Ovary (tissue), 3 donors: ENCODE measurements at regions not wholly inside any gene's neighbourhood (a gene's known extent, or its start where the extent isn't known, plus 50 kb on each side); places are given as distances from the start of the nearest gene placed in this dataset.

Source experiments
- CTCF ChIP-seq, 3 donors: fragments of 450-650 bp in 2 of 3; fragments of 200-600 bp in 1 of 3; IDR thresholded peaks; one replicate each; pipeline versions ENCODE4 v1.5.1 to v1.8.0; 2016 to 2022; ENCODE audit warnings: antibody characterized with exemption in 3 of 3, mild to moderate bottlenecking in 1 of 3
- POLR2A ChIP-seq: fragments of 450-650 bp; IDR thresholded peaks from one replicate; pipeline ENCODE4 v1.6.1; 2017; ENCODE audit warnings: antibody characterized with exemption, mild to moderate bottlenecking, moderate library complexity
- donor health status: DM: no; HTN: no; CAD: no.

DNA sequence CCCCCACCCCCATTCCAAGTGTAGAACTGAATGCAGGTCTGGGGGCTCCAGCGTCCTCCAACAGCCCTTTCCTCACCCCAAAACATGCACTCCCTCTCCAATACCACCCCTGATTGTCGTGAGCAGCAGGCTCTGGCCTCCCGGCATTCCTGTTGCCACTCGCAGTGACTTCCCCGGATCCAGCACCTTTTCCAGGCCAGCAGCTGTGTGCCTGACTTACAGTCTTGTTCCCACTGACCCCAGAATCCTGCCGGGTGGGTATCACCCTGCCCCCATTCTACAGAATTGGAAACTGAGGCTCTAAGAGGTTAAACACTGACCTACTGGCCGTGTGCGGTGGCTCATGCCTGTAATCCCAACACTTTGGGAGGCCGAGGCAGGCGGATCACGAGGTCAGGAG lies 127.2 kb downstream of the OLFM1 start:
- TF ChIP-seq POLR2A (no peak), CTCF (IDR thresholded peaks at IDR 0.05) (no peak)
